ENCODE measurements at regions not wholly inside any gene's neighbourhood (a gene's known extent, or its start where the extent isn't known, plus 50 kb on each side); places are given as distances from the start of the nearest gene placed in this dataset.

GRCh38 chr2:11953258-11953657 lies 206.8 kb downstream of the LPIN1 start:
- peaks cover 16% of the 10 kb centered on the region for H3K27me3 Mint-ChIP-seq
- no peak overlapping the region for H3K4me3 Mint-ChIP-seq (ENCODE audit: low read depth)
- no peaks in the 10 kb centered on the region for H3K36me3 Mint-ChIP-seq (ENCODE audit: insufficient read depth)
- TF ChIP-seq, protein P1, sequence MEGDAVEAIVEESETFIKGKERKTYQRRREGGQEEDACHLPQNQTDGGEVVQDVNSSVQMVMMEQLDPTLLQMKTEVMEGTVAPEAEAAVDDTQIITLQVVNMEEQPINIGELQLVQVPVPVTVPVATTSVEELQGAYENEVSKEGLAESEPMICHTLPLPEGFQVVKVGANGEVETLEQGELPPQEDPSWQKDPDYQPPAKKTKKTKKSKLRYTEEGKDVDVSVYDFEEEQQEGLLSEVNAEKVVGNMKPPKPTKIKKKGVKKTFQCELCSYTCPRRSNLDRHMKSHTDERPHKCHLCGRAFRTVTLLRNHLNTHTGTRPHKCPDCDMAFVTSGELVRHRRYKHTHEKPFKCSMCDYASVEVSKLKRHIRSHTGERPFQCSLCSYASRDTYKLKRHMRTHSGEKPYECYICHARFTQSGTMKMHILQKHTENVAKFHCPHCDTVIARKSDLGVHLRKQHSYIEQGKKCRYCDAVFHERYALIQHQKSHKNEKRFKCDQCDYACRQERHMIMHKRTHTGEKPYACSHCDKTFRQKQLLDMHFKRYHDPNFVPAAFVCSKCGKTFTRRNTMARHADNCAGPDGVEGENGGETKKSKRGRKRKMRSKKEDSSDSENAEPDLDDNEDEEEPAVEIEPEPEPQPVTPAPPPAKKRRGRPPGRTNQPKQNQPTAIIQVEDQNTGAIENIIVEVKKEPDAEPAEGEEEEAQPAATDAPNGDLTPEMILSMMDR (IDR thresholded peaks at IDR 0.05; ENCODE audit: unreplicated experiment): no peak
- no peak for DNase-seq (ENCODE audit: low spot score, unreplicated experiment)
- no peaks in the 10 kb centered on the region for H3K9me3 Mint-ChIP-seq (ENCODE audit: low read depth)
- no peaks in the 10 kb centered on the region for H3K4me1 Mint-ChIP-seq (ENCODE audit: low read depth)
- H3K27ac Mint-ChIP-seq: no peak overlapping the region

GRCh38 chr2:11955314-11955713 lies 208.9 kb downstream of the LPIN1 start:
- H3K27ac Mint-ChIP-seq: no peak overlapping the region

GRCh38 chr2:11955884-11956291 lies 209.5 kb downstream of the LPIN1 start:
- no peak for DNase-seq (ENCODE audit: low spot score, unreplicated experiment)
- Mint-ChIP-seq H3K4me3 (ENCODE audit: low read depth) (no peak overlapping the region), H3K9me3 (ENCODE audit: low read depth) (no peaks in the 10 kb centered on the region), H3K36me3 (ENCODE audit: insufficient read depth) (no peaks in the 10 kb centered on the region), H3K27me3 (peaks cover 16% of the 10 kb centered on the region), H3K27ac (no peak overlapping the region), H3K4me1 (ENCODE audit: low read depth) (no peaks in the 10 kb centered on the region)
- TF ChIP-seq, protein P1 (IDR thresholded peaks at IDR 0.05; ENCODE audit: unreplicated experiment): no peak

More at GRCh38 chr2:11955314-11955713, 208.9 kb downstream of the LPIN1 start:
- H3K4me1 Mint-ChIP-seq (ENCODE audit: low read depth): no peaks in the 10 kb centered on the region
- DNase-seq (ENCODE audit: low spot score, unreplicated experiment): no peak
- TF ChIP-seq, protein P1 (IDR thresholded peaks at IDR 0.05; ENCODE audit: unreplicated experiment): no peak
- H3K27me3 Mint-ChIP-seq: peaks cover 16% of the 10 kb centered on the region
- no peaks in the 10 kb centered on the region for H3K9me3 Mint-ChIP-seq (ENCODE audit: low read depth)
- no peak overlapping the region for H3K4me3 Mint-ChIP-seq (ENCODE audit: low read depth)
- H3K36me3 Mint-ChIP-seq (ENCODE audit: insufficient read depth): no peaks in the 10 kb centered on the region

DNA sequence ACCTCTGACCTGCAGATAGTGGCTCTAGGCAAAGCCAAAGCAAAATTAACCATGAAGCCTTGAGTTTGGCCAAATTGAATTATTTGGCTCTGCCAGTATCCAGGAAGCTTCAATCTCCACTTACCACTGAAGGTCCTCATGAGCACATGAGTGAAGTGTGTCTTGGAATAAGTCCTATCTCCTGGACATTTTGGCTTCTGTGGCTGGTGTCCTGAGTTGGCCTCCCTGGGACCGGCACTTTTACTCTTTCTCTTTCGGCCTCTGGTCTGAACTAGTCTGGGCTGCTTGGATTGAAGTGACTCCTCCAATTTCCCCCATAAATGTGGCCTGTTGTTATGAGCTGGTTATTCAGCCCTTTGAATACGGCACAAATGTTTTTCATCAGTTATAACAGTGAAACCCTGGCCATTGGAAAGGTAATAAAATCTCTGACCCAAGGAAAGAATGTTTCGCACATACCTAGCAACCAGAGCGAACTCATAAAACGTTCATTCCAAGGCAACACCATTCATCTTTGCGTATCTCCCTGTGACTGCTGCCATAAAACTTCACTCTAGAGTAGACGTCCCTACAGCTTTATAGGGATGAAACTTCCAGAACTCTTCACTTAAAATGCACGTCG lies 216.4 kb downstream of the LPIN1 start:
- Mint-ChIP-seq H3K4me3 (ENCODE audit: low read depth) (no peak overlapping the region), H3K27me3 (no peaks in the 10 kb centered on the region)
- TF ChIP-seq, protein P1 (IDR thresholded peaks at IDR 0.05; ENCODE audit: unreplicated experiment): no peak

GRCh38 chr2:11963966-11964365 lies 217.5 kb downstream of the LPIN1 start:
- Mint-ChIP-seq H3K27me3 (no peaks in the 10 kb centered on the region), H3K4me3 (ENCODE audit: low read depth) (no peak overlapping the region), H3K36me3 (ENCODE audit: insufficient read depth) (no peaks in the 10 kb centered on the region), H3K27ac (no peak overlapping the region), H3K9me3 (ENCODE audit: low read depth) (no peaks in the 10 kb centered on the region), H3K4me1 (ENCODE audit: low read depth) (no peaks in the 10 kb centered on the region)
- no peak for DNase-seq (ENCODE audit: low spot score, unreplicated experiment)
- TF ChIP-seq, protein P1 (IDR thresholded peaks at IDR 0.05; ENCODE audit: unreplicated experiment): no peak

More for the DNA sequence above, 216.4 kb downstream of the LPIN1 start:
- DNase-seq (ENCODE audit: low spot score, unreplicated experiment): no peak
- H3K9me3 Mint-ChIP-seq (ENCODE audit: low read depth): no peaks in the 10 kb centered on the region
- H3K4me1 Mint-ChIP-seq (ENCODE audit: low read depth): no peaks in the 10 kb centered on the region
- no peaks in the 10 kb centered on the region for H3K36me3 Mint-ChIP-seq (ENCODE audit: insufficient read depth)
- no peak overlapping the region for H3K27ac Mint-ChIP-seq

All from progenitor cell of endocrine pancreas (in vitro differentiated cells).